Panc1 (cell line): ENCODE measurements at regions not wholly inside any gene's neighbourhood (a gene's known extent, or its start where the extent isn't known, plus 50 kb on each side); places are given as distances from the start of the nearest gene placed in this dataset.
"Not testable (repeated sequence)": the region's sequence is repeated elsewhere in the genome, so short reads cannot be mapped to it uniquely, and the experiment has no call there.

ENCODE experiments used
- POLR2AphosphoS5 ChIP-seq: IDR thresholded peaks from 2 replicates; pipeline ENCODE4 v1.6.1; 2012; ENCODE audit warnings: mild to moderate bottlenecking, low read depth, low read length, moderate library complexity
- SIN3A ChIP-seq: IDR thresholded peaks from 2 replicates; pipeline ENCODE4 v1.6.1; 2012; ENCODE audit warnings: low read depth, mild to moderate bottlenecking, low read length, moderate library complexity, borderline replicate concordance; ENCODE audit not compliant: insufficient read depth
- TF ChIP-seq, protein P1 (sequence below): fragments of 450-650 bp; IDR thresholded peaks from 2 replicates; pipeline ENCODE4 v1.5.1; 2017; ENCODE audit warnings: mild to moderate bottlenecking
- TF ChIP-seq, protein P2 (sequence below), 2 experiments: IDR thresholded peaks; 2 replicates each; pipeline ENCODE4 v1.6.1; 2011 to 2012; ENCODE audit warnings: low read depth in 2 of 2, control low read depth in 1 of 2, low read length in 1 of 2, mild to moderate bottlenecking in 1 of 2, moderate library complexity in 1 of 2; ENCODE audit not compliant: insufficient read depth in 1 of 2

DNA sequence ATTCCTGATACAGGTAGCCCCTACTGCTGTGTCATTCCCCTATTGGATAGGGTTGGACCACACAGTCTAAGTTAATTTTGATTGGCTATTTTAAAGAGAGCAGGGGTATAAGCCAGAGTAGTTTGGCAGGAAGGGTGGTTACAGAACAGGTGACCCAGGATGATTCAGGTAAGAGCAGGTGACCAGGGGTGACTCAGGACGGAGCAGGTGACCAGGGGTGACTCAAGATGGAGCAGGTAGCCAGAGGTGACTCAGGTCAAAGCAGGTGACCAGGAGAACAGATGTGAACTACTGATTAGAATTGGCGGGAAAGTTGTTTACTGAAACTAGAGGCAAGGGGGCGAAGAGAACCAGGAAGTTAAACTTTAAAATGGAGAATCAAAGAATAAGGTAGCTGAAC is 50.5 kb upstream of the MYL1 start:
- TF ChIP-seq, protein P1, sequence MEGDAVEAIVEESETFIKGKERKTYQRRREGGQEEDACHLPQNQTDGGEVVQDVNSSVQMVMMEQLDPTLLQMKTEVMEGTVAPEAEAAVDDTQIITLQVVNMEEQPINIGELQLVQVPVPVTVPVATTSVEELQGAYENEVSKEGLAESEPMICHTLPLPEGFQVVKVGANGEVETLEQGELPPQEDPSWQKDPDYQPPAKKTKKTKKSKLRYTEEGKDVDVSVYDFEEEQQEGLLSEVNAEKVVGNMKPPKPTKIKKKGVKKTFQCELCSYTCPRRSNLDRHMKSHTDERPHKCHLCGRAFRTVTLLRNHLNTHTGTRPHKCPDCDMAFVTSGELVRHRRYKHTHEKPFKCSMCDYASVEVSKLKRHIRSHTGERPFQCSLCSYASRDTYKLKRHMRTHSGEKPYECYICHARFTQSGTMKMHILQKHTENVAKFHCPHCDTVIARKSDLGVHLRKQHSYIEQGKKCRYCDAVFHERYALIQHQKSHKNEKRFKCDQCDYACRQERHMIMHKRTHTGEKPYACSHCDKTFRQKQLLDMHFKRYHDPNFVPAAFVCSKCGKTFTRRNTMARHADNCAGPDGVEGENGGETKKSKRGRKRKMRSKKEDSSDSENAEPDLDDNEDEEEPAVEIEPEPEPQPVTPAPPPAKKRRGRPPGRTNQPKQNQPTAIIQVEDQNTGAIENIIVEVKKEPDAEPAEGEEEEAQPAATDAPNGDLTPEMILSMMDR = not testable (repeated sequence)
- TF ChIP-seq, protein P2, sequence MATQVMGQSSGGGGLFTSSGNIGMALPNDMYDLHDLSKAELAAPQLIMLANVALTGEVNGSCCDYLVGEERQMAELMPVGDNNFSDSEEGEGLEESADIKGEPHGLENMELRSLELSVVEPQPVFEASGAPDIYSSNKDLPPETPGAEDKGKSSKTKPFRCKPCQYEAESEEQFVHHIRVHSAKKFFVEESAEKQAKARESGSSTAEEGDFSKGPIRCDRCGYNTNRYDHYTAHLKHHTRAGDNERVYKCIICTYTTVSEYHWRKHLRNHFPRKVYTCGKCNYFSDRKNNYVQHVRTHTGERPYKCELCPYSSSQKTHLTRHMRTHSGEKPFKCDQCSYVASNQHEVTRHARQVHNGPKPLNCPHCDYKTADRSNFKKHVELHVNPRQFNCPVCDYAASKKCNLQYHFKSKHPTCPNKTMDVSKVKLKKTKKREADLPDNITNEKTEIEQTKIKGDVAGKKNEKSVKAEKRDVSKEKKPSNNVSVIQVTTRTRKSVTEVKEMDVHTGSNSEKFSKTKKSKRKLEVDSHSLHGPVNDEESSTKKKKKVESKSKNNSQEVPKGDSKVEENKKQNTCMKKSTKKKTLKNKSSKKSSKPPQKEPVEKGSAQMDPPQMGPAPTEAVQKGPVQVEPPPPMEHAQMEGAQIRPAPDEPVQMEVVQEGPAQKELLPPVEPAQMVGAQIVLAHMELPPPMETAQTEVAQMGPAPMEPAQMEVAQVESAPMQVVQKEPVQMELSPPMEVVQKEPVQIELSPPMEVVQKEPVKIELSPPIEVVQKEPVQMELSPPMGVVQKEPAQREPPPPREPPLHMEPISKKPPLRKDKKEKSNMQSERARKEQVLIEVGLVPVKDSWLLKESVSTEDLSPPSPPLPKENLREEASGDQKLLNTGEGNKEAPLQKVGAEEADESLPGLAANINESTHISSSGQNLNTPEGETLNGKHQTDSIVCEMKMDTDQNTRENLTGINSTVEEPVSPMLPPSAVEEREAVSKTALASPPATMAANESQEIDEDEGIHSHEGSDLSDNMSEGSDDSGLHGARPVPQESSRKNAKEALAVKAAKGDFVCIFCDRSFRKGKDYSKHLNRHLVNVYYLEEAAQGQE (IDR thresholded peaks at IDR 0.05; ENCODE audit: insufficient read depth in 1 of 2, low read depth in 2 of 2, low read length in 1 of 2) = not testable (repeated sequence)
- not testable (repeated sequence) for TF ChIP-seq SIN3A, POLR2AphosphoS5
